SU-DHL-6 (cell line): ENCODE measurements at regions not wholly inside any gene's neighbourhood (a gene's known extent, or its start where the extent isn't known, plus 50 kb on each side); places are given as distances from the start of the nearest gene placed in this dataset.

Experiments used
- H2AFZ ChIP-seq: fragments of 200-600 bp; sonication (generic); 2 replicates; pipeline ENCODE4 v1.6.1; 2014; ENCODE audit warnings: low read depth, mild to moderate bottlenecking, moderate library complexity, mixed read lengths, antibody characterized with exemption, low read length; ENCODE audit not compliant: severe bottlenecking
- H3F3A ChIP-seq: fragments of 200-600 bp; shearing (Covaris generic); 2 replicates; pipeline ENCODE4 v1.6.0; 2016; ENCODE audit warnings: antibody characterized with exemption, mild to moderate bottlenecking; ENCODE audit not compliant: insufficient read depth
- H3K27ac ChIP-seq: fragments of 200-600 bp; sonication (generic); 2 replicates; pipeline ENCODE4 v1.5.1; 2016; ENCODE audit warnings: low read depth, mild to moderate bottlenecking, low read length, moderate library complexity, mixed read lengths
- H3K27me3 ChIP-seq: fragments of 200-600 bp; sonication (generic), shearing (Covaris generic); 2 replicates; pipeline ENCODE4 v1.6.0; 2014; ENCODE audit warnings: mild to moderate bottlenecking, low read length
- H3K36me3 ChIP-seq: fragments of 200-600 bp; sonication (generic); 2 replicates; pipeline ENCODE4 v1.6.1; 2014; ENCODE audit warnings: mild to moderate bottlenecking, low read length, mixed read lengths
- H3K4me2 ChIP-seq: fragments of 300-600, 200-600 bp; shearing (Covaris generic), sonication (generic); 2 replicates; pipeline ENCODE4 v1.6.0; 2014; ENCODE audit warnings: low read length, low read depth, mild to moderate bottlenecking; ENCODE audit not compliant: poor library complexity, severe bottlenecking
- H3K4me3 ChIP-seq: fragments of 200-600 bp; sonication (generic); 2 replicates; pipeline ENCODE4 v1.5.1; 2014; ENCODE audit warnings: antibody characterized with exemption, low read length, mild to moderate bottlenecking, mixed read lengths; ENCODE audit not compliant: insufficient read depth, poor library complexity, severe bottlenecking
- H3K79me2 ChIP-seq: fragments of 200-600 bp; sonication (generic); 2 replicates; pipeline ENCODE4 v1.6.1; 2014; ENCODE audit warnings: mild to moderate bottlenecking, low read length, moderate library complexity; ENCODE audit not compliant: insufficient read depth
- H3K9ac ChIP-seq: fragments of 200-600 bp; sonication (generic); 2 replicates; pipeline ENCODE4 v1.7.0; 2014; ENCODE audit warnings: mild to moderate bottlenecking, low read length
- H3K9me2 ChIP-seq: fragments of 200-600 bp; sonication (generic); replicated peaks from 2 replicates; pipeline ENCODE4 v1.6.1; 2014; ENCODE audit warnings: low read length; ENCODE audit not compliant: insufficient read depth
- H3K9me3 ChIP-seq: fragments of 200-600 bp; sonication (generic); 2 replicates; pipeline ENCODE4 v1.6.1; 2014; ENCODE audit warnings: low read length, mixed read lengths; ENCODE audit not compliant: insufficient read depth
- H4K20me1 ChIP-seq: fragments of 200-600 bp; sonication (generic); 2 replicates; pipeline ENCODE4 v1.6.1; 2014; ENCODE audit warnings: low read depth, mild to moderate bottlenecking, antibody characterized with exemption, low read length, moderate library complexity, mixed read lengths
- EZH2phosphoT487 ChIP-seq: fragments of 200-600 bp; sonication (generic), shearing (Covaris generic); conservative IDR thresholded peaks from 2 replicates; pipeline ENCODE4 v1.6.1; 2018; ENCODE audit warnings: mild to moderate bottlenecking, antibody characterized with exemption, low read length, moderate library complexity, mixed read lengths
- TF ChIP-seq, protein P1 (sequence below): fragments of 200-600 bp; sonication (generic); IDR thresholded peaks from one replicate; pipeline ENCODE4 v1.5.1; 2017; ENCODE audit warnings: antibody characterized with exemption, mild to moderate bottlenecking, low read length, moderate library complexity; ENCODE audit not compliant: insufficient read depth, poor library complexity, severe bottlenecking

DNA sequence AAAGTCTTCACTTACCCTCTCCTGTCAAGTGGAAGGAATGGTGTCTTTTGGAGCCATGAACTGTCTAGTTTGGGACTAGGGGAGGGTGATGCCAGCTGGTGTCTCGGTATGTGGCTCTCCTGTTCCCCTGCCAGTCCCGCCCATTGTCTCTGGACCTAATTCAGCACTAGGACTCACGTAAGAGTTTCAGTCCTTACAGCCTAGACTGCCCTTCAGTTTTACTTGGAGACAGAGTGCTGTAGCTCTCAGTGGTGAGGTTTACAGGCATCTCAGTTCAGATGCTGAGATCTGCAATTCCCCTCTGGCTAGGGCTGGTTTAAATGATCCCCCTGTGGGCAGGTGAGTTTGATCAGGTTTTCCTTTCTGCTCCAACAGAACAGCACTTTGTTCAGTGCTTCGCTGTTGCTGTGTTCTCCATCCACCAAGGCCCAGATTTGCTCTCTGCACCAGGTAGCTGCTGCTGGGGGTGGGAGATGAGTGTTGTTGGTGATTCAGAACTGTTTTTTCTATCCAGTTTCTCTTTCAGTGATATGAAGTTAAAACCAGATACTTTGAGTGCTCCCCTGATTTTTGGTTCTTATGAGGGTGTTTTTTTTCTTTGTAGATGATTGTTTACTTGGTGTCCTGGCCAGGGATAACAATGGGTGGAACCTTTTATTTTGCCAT lies 198.3 kb upstream of the RNPC3 start:
- no peak overlapping the region for H2AFZ ChIP-seq
- no peaks in the 10 kb centered on the region for H3K36me3 ChIP-seq
- TF ChIP-seq, protein P1, sequence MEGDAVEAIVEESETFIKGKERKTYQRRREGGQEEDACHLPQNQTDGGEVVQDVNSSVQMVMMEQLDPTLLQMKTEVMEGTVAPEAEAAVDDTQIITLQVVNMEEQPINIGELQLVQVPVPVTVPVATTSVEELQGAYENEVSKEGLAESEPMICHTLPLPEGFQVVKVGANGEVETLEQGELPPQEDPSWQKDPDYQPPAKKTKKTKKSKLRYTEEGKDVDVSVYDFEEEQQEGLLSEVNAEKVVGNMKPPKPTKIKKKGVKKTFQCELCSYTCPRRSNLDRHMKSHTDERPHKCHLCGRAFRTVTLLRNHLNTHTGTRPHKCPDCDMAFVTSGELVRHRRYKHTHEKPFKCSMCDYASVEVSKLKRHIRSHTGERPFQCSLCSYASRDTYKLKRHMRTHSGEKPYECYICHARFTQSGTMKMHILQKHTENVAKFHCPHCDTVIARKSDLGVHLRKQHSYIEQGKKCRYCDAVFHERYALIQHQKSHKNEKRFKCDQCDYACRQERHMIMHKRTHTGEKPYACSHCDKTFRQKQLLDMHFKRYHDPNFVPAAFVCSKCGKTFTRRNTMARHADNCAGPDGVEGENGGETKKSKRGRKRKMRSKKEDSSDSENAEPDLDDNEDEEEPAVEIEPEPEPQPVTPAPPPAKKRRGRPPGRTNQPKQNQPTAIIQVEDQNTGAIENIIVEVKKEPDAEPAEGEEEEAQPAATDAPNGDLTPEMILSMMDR = no peak
- TF ChIP-seq EZH2phosphoT487 = no peak
- H3K27me3 ChIP-seq = no peaks in the 10 kb centered on the region
- H4K20me1 ChIP-seq = no peaks in the 10 kb centered on the region
- H3K27ac ChIP-seq = no peak overlapping the region
- no peaks in the 10 kb centered on the region for H3K79me2 ChIP-seq
- H3K4me3 ChIP-seq = no peak overlapping the region
- H3K4me2 ChIP-seq = no peak overlapping the region
- H3K9me3 ChIP-seq = no peaks in the 10 kb centered on the region
- no peaks in the 10 kb centered on the region for H3K9me2 ChIP-seq
- no peaks in the 10 kb centered on the region for H3F3A ChIP-seq
- H3K9ac ChIP-seq = no peak overlapping the region

DNA sequence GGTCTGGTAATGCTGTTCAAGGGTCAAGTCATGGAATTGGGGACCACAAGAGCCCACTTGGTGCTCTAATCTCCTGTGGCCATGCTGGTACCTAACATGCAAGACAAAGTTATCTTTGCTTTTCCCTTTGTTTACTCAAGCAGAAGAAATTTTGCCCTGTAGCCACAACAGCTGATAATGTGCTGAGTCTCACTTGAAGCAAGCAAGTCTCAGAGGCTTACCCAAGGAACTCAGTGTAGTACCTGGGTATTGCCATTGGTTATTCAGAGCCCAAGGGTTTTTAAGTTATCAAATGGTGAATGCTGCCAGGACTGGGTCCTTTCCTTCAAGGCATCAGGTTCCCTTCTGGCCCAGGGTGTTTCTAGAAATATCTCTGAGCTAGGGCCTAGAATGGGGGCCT lies 198.9 kb upstream of the RNPC3 start:
- no peak overlapping the region for H3K4me2 ChIP-seq

DNA sequence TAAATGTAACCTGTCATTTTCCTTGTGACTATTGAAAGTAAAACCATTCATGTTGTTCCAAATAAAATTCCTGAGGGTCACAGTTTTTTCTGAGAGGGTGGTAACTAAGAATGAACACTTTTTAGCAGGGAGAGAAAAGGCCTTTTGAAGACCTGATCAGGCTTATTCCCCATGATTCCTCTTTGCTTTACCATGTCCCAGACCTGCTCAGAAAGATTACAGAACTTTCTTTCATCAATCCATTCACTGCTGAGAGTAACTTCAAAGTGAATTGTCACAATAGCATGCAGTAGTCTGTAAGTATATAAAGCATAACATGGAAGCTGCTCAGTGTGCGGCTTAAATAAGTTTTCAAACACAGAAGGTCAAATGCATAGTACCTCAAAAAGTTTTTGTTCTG lies 201.5 kb upstream of the COL11A1 start:
- TF ChIP-seq EZH2phosphoT487 = no peak
- TF ChIP-seq, protein P1 = no peak
- no peak overlapping the region for H3K4me3 ChIP-seq

More for the DNA sequence above, 198.9 kb upstream of the RNPC3 start:
- no peak overlapping the region for H3K27ac ChIP-seq
- no peaks in the 10 kb centered on the region for H3F3A ChIP-seq
- no peaks in the 10 kb centered on the region for H3K9me3 ChIP-seq
- H4K20me1 ChIP-seq = no peaks in the 10 kb centered on the region
- no peak overlapping the region for H3K4me3 ChIP-seq
- no peaks in the 10 kb centered on the region for H3K36me3 ChIP-seq
- H3K27me3 ChIP-seq = no peaks in the 10 kb centered on the region
- no peak for TF ChIP-seq EZH2phosphoT487
- no peak overlapping the region for H2AFZ ChIP-seq
- H3K9ac ChIP-seq = no peak overlapping the region
- no peaks in the 10 kb centered on the region for H3K79me2 ChIP-seq
- H3K9me2 ChIP-seq = no peaks in the 10 kb centered on the region

DNA sequence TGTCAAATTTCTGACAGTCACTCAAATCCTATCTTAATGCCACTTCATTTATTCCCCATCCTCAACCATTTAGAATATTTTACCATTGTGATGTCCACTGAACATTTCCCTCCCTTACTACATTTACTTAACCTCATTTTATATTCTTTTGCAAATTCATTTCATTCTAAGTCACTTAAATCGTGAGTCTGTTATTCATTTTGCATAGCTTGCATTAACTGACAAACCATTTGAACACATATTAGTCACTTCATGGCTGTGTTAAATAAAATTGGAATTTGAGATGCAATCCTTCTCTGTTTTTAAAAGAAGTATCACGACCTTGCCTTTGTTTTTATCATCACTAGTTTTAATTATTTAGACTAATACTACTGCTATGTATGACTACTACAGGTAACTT lies 199.4 kb upstream of the COL11A1 start:
- no peaks in the 10 kb centered on the region for H3K9me2 ChIP-seq
- no peak overlapping the region for H3K9ac ChIP-seq
- no peaks in the 10 kb centered on the region for H3K27me3 ChIP-seq
- H3K27ac ChIP-seq = no peak overlapping the region
- no peaks in the 10 kb centered on the region for H3K36me3 ChIP-seq
- H3K4me2 ChIP-seq = no peak overlapping the region
- no peak overlapping the region for H3K4me3 ChIP-seq
- H3F3A ChIP-seq = no peaks in the 10 kb centered on the region
- TF ChIP-seq, protein P1 = no peak
- TF ChIP-seq EZH2phosphoT487 = no peak
- H3K9me3 ChIP-seq = peaks cover 3% of the 10 kb centered on the region; the same call in 1 of the 2 replicates
- no peaks in the 10 kb centered on the region for H3K79me2 ChIP-seq
- no peak overlapping the region for H2AFZ ChIP-seq
- no peaks in the 10 kb centered on the region for H4K20me1 ChIP-seq

More for the DNA sequence above, 201.5 kb upstream of the COL11A1 start:
- no peak overlapping the region for H3K4me2 ChIP-seq
- no peaks in the 10 kb centered on the region for H3F3A ChIP-seq
- no peak overlapping the region for H3K9ac ChIP-seq
- H3K27me3 ChIP-seq = no peaks in the 10 kb centered on the region
- H3K79me2 ChIP-seq = no peaks in the 10 kb centered on the region
- no peaks in the 10 kb centered on the region for H3K9me3 ChIP-seq
- H3K9me2 ChIP-seq = no peaks in the 10 kb centered on the region
- no peaks in the 10 kb centered on the region for H3K36me3 ChIP-seq
- H2AFZ ChIP-seq = no peak overlapping the region
- no peak overlapping the region for H3K27ac ChIP-seq
- no peaks in the 10 kb centered on the region for H4K20me1 ChIP-seq
